SU-DHL-6 (cell line): ENCODE measurements at regions not wholly inside any gene's neighbourhood (a gene's known extent, or its start where the extent isn't known, plus 50 kb on each side); places are given as distances from the start of the nearest gene placed in this dataset.

Experiments
- CTCF ChIP-seq: fragments of 200-600 bp; sonication (generic); IDR thresholded peaks from one replicate; pipeline ENCODE4 v1.5.1; 2017; ENCODE audit warnings: antibody characterized with exemption, mild to moderate bottlenecking, low read length, moderate library complexity; ENCODE audit not compliant: insufficient read depth, poor library complexity, severe bottlenecking
- EZH2phosphoT487 ChIP-seq: fragments of 200-600 bp; sonication (generic), shearing (Covaris generic); conservative IDR thresholded peaks from 2 replicates; pipeline ENCODE4 v1.6.1; 2018; ENCODE audit warnings: mild to moderate bottlenecking, antibody characterized with exemption, low read length, moderate library complexity, mixed read lengths

GRCh38 chr6:145214570-145214969, 520.8 kb downstream of the EPM2A start:
- TF ChIP-seq CTCF (peak; percentile 51), EZH2phosphoT487 (no peak)
